ENCODE measurements at regions not wholly inside any gene's neighbourhood (a gene's known extent, or its start where the extent isn't known, plus 50 kb on each side); places are given as distances from the start of the nearest gene placed in this dataset.

DNA sequence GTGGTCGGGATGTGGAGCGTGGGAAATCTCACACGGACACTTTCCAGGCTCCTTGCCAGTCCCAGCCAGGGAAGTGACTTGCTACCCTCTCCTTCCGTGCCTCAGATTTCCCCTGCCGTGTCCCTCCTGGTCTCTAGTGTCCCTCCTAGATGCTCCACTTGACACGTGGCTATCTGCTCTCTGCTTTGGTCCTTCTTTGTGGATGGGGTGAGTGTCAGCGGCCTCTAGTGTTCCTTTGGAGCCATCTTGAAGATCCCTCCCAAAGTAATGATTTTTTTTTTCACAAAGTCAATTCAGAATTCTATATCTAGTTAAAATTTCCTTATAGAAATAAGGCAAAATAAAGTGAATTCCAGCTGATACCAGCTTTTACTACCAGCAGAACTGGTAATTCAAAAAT lies 117.7 kb downstream of the MRPL36 start:
- TF ChIP-seq, protein P1, sequence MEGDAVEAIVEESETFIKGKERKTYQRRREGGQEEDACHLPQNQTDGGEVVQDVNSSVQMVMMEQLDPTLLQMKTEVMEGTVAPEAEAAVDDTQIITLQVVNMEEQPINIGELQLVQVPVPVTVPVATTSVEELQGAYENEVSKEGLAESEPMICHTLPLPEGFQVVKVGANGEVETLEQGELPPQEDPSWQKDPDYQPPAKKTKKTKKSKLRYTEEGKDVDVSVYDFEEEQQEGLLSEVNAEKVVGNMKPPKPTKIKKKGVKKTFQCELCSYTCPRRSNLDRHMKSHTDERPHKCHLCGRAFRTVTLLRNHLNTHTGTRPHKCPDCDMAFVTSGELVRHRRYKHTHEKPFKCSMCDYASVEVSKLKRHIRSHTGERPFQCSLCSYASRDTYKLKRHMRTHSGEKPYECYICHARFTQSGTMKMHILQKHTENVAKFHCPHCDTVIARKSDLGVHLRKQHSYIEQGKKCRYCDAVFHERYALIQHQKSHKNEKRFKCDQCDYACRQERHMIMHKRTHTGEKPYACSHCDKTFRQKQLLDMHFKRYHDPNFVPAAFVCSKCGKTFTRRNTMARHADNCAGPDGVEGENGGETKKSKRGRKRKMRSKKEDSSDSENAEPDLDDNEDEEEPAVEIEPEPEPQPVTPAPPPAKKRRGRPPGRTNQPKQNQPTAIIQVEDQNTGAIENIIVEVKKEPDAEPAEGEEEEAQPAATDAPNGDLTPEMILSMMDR (conservative IDR thresholded peaks at IDR 0.05; ENCODE audit: low read length): no peak
- no peak overlapping the region for H3K4me3 ChIP-seq (ENCODE audit: low read length)
- DNase-seq (ENCODE audit: low read depth): no peak

DNA sequence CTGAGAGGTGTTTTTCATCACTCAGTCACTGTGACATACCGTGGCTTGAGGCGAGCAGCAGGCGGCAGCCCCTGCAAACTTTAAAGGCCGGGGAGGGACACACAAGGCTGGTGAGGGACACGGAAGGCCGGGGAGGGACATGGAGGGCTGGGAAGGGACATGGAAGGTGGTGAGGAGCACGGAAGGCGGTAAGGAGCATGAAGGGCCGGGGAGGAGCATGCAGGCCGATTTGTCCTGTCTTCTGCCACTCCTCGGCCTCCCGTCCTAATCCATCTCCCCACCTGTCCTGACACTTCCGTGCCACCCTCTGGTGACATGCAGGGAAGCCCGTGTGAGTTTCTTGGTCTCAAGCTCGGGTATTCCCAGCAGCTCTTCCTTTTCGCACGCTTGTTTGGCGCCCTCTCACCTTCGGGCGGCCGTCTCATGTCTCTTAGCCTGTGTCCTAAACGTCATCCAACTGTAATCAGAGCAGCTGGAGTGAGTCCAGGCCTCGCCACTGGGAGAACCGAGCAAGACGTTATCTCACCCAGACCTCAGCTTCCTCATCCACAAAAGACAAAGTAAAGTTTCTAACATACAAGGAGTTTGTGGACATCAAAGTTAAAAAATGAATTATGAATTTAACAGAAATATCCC lies 126.5 kb downstream of the MRPL36 start:
- TF ChIP-seq, protein P1 (conservative IDR thresholded peaks at IDR 0.05; ENCODE audit: low read length): no peak
- no peak for DNase-seq (ENCODE audit: low read depth)
- no peak overlapping the region for H3K4me3 ChIP-seq (ENCODE audit: low read length)

DNA sequence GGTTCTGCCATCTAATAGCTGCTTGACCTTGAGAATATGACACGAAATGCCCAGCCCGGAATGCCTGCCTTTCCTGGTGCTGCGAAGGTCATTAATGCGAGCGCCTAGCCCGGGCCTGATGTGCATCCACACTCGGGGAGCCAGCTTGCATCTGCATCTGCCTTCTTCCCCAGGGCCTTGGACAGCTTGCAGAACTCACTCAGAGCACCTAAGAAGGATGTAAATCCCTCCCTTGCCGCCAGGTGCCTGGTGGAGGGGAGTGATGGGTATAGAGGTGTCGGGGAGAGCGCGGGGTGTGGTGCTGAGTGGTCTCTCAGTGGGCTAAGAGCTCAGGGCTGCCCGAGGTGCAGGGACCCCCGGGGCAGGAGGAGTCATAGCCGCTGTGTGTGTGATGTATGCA lies 127.2 kb downstream of the MRPL36 start:
- no peak overlapping the region for H3K4me3 ChIP-seq (ENCODE audit: low read length)
- no peak for DNase-seq (ENCODE audit: low read depth)
- TF ChIP-seq, protein P1 (conservative IDR thresholded peaks at IDR 0.05; ENCODE audit: low read length): no peak

DNA sequence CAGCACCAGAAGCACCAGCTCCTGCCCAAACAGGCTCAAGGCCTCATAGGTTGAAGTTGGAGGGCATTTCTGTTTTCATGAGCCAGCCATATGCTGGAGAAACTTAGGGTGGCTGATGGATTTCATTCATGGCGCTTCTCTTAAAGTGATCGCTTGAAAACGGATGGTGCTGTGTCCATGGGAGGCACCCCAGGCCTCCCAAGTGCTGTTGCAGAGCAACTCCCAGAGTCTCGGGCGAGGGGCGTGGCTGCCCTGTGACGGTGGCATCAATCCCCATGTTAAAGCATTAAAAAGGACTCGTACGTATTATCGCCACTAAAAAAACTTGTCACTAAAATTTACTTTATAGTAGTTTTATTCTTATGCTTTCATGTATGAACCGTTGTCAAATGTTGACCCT lies 128.3 kb downstream of the MRPL36 start:
- DNase-seq (ENCODE audit: low read depth): no peak
- H3K4me3 ChIP-seq (ENCODE audit: low read length): no peak overlapping the region
- TF ChIP-seq, protein P1 (conservative IDR thresholded peaks at IDR 0.05; ENCODE audit: low read length): no peak

DNA sequence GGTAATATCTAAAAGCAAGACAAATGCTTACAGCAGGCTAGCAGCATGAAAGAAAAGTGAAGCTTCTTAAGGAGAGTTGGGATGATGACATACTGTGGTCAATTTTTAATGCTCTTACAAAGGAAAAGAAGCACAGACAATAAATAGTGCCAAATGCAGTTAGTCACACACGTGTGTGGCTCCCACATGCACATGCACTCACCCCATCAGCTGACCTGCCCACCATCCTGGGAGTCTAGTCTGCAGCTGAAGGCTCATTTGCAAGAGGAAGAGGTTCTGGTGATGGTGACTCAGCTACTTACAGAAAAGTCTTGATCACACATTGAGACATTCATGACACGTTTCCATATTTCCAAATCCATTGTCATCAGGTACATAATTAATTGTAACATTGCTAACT lies 129.3 kb downstream of the MRPL36 start:
- TF ChIP-seq, protein P1 (conservative IDR thresholded peaks at IDR 0.05; ENCODE audit: low read length): no peak
- peak; percentile 64 for DNase-seq (ENCODE audit: low read depth)
- H3K4me3 ChIP-seq (ENCODE audit: low read length): no peak overlapping the region

DNA sequence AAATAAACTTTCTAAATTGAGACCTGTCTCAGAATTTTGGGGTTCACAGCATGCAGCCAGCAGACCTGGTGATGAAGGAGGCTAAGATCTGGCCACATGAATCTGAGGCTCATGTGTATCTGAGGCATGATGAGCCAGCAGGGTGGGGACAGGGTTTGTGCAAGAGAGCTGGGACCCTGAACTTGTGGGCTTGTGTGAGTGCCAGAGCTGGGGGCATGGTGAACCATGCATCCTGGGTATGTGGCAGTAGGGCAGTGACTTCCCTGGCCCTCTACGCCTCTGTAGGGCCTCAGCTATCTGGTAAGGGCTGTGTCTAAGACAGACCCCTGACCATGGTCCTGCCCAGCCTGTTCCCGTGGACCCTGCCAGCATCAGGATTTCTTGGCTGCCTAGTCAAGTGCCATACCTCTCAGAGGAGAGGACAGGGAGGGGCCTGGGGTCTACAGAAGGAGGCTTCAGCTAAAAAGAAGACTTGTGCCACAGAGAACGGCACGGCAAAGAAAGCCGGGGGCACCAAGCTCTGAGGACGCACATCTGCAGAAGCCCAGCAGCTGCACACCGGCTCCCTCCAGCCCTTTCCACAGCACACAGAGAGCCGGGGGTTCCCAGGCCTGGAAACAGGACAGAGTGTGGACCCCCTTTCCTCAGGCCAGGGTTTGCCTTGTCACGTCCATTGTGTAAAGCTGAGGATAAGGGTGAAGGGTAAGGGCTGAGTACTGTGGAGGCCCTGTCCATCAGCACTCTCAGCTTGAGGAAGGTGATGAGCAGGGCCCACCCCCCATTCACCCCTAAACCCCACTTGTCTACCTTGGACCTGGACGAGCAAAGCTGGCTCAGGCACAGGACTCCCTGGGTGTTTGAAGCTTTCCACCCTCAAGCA lies 130.1 kb downstream of the MRPL36 start:
- no peak for DNase-seq (ENCODE audit: low read depth)
- TF ChIP-seq, protein P1 (conservative IDR thresholded peaks at IDR 0.05; ENCODE audit: low read length): no peak
- no peak overlapping the region for H3K4me3 ChIP-seq (ENCODE audit: low read length)

Measured in AG10803 (cell line).